Hematopoietic multipotent progenitor cell treated with erythropoietin and hydrocortisone succinate and interleukin-3 and kit ligand, for 8 days (in vitro differentiated cells): ENCODE measurements at regions not wholly inside any gene's neighbourhood (a gene's known extent, or its start where the extent isn't known, plus 50 kb on each side); places are given as distances from the start of the nearest gene placed in this dataset.

Source experiments
- DNase-seq: peaks from one replicate; pipeline ENCODE4 v3.0.0-alpha.2; 2015

- DNase-seq, result no peak
Measured at GRCh38 chr9:108167136-108167900, 677.7 kb upstream of the KLF4 start.

GRCh38 chr9:108166519-108166918, 677.0 kb upstream of the KLF4 start:
- DNase-seq, result no peak

- DNase-seq, result no peak
Measured at GRCh38 chr9:108163321-108164005, 673.9 kb upstream of the KLF4 start.

- DNase-seq, result no peak
Measured at GRCh38 chr9:108162664-108163063, 673.1 kb upstream of the KLF4 start.

- DNase-seq, result no peak
Measured at GRCh38 chr9:108161503-108161902, 671.9 kb upstream of the KLF4 start.

GRCh38 chr9:108160706-108161355, 671.3 kb upstream of the KLF4 start:
- DNase-seq, result no peak

GRCh38 chr9:108160039-108160438, 670.5 kb upstream of the KLF4 start:
- no peak for DNase-seq

- no peak for DNase-seq
Measured at GRCh38 chr9:108158236-108158995, 668.8 kb upstream of the KLF4 start.

GRCh38 chr9:108156270-108156998, 666.9 kb upstream of the KLF4 start:
- peak; percentile 44 for DNase-seq

GRCh38 chr9:108153416-108153815, 663.8 kb upstream of the KLF4 start:
- no peak for DNase-seq

- no peak for DNase-seq
Measured at GRCh38 chr9:108150736-108151586, 661.4 kb upstream of the KLF4 start.

GRCh38 chr9:108149326-108149725, 659.8 kb upstream of the KLF4 start:
- DNase-seq, result no peak

- no peak for DNase-seq
Measured at GRCh38 chr9:108142504-108143201, 653.1 kb upstream of the KLF4 start.

GRCh38 chr9:108142142-108142503, 652.6 kb upstream of the KLF4 start:
- no peak for DNase-seq

GRCh38 chr9:108139900-108140299, 650.3 kb upstream of the KLF4 start:
- DNase-seq, result no peak

GRCh38 chr9:108138516-108138915, 648.9 kb upstream of the KLF4 start:
- no peak for DNase-seq

- DNase-seq, result no peak
Measured at GRCh38 chr9:108136656-108137055, 647.1 kb upstream of the KLF4 start.

GRCh38 chr9:108134486-108135128, 645.0 kb upstream of the KLF4 start:
- no peak for DNase-seq

GRCh38 chr9:108133680-108134079, 644.1 kb upstream of the KLF4 start:
- DNase-seq, result no peak

- DNase-seq, result no peak
Measured at GRCh38 chr9:108133101-108133500, 643.5 kb upstream of the KLF4 start.
